GM18502 (cell line): ENCODE measurements at regions not wholly inside any gene's neighbourhood (a gene's known extent, or its start where the extent isn't known, plus 50 kb on each side); places are given as distances from the start of the nearest gene placed in this dataset.
A peak's percentile ranks its signal among the peaks of the same experiment; 100 is the strongest.
"Not testable (repeated sequence)": the region's sequence is repeated elsewhere in the genome, so short reads cannot be mapped to it uniquely, and the experiment has no call there.

ENCODE experiments used
- ATAC-seq: cut with Tn5 transposase; IDR thresholded peaks from one replicate; pipeline ENCODE4 v1.9.1; 2021; ENCODE audit warnings: mild to moderate bottlenecking; ENCODE audit not compliant: unreplicated experiment, poor library complexity

DNA sequence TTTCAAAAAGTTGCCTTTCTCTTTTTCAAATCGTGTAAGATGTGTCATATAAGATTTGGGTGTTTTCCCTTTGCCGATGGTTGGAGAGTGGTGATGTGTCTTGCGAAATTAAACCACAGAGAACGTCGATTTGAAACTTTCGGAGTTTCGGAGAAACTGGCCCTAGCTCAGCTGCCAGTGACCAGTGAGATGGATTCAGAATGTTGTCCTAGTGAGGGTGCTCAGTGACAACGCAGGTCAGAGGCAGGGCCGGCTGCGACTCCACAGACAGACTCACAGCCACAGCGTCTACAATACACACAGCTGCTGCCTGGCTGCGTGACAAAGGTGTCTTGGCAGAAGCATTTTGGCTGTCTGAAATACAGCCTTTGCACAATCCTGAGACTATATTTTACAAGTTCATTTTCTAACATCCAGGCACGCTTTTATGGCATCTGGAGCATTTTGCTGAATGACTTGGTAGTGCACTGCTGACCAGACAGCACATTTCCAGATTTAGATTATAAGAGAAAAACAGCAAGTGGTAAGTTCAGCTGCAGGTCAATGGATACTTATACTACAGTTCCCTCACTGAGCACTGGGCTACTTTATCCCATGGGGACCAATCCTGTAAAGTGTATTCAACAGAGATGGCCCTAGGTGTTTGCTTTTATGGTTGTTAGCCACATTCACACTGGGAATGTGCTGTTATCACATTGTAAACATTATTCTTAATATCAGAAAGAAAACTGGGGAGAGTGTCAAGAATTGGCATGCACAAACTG is 207.5 kb downstream of the KCNRG start:
- ATAC-seq: peak; percentile 43

DNA sequence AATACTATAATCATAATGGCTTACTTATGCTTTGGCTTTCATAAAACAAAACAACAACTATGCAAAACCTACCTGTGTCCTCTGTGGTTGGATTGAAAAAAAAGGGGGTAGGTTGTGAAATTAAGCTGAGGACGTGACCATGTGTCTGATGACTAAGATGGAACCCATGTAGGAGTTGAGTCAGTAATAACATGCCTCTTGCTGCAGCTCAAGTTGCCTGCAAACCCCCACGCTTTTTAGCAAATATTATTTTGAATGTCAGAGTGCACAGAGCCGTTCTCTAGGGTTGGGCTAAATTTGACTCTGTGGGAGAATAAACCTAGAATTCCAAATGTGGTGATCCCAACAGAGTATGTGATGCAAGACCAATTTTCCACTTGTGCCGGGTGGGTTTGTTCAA is 209.3 kb downstream of the KCNRG start:
- ATAC-seq: peak; percentile 68

DNA sequence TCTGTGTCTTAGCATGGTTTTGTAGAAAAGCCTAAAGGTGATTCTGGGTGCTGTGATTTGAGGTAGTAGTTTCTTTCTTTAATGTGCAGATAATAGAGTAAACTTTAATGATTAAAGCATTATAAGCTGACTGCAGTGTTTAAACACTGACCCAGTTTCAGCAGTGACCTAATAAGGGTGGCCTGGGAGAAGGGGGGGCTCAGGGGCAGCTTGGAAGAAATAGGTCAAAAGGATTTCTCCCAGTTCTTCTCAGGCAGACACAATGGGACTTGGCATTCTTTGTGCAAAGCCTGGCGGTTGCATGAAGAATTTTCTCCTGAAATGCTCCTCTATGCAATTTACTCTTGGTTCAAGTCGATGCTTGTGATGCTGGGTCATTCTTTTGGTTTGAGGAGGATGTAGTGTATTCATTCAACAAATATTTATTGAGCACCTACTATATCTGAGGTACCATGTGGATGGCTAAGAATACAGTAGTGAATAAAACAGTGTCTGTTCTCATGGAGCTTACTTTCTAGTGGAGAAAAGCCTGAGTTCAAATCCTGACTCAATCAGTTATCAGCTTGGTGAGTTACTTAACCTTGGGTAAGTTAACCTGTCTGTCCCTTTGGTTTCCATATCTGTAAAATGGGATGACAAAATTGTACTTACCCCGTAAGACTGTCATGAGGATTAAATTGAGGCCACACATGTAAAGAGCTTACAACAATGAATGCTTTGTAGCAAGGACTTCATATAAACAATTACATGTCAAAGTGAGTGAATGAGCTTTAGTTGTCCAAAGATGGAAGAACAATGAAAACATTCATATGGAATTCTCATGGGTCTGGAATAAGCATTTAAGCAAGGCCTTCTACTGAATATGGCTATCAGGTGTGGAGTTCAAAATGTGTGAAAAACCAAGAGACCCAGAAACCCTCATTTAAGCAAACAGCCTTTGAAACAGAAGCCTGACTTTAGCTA is 210.2 kb downstream of the KCNRG start:
- ATAC-seq: no peak

DNA sequence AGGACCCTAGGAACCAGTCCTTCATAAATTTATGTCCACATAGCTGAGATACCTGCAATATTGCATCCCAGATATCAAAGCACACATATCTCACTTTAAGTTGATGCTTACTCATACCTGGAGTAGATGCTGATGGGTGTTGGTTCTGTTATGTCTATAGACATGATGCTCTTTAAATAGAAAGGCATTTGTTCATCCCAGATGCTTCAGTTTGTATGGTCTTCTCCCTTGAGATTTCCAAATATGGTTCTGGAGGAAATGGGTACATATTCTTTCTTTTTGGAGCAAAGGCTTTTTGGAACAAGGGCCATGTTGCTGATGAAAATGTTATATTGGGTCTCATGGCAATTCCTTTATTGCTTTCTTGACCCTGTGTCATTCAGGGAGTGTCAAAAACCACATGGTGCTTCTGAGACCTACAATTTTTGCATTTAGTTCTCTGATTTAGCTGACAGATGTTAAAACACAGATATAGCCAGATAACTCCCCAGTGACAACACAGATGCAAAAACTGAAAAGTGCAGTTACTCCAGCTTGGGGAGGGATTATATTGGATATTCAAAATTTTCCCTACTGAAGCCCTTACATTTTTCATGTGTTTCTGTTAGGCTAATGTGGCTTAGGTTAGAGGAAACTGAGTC is 211.4 kb downstream of the KCNRG start:
- peak; percentile 66 for ATAC-seq

DNA sequence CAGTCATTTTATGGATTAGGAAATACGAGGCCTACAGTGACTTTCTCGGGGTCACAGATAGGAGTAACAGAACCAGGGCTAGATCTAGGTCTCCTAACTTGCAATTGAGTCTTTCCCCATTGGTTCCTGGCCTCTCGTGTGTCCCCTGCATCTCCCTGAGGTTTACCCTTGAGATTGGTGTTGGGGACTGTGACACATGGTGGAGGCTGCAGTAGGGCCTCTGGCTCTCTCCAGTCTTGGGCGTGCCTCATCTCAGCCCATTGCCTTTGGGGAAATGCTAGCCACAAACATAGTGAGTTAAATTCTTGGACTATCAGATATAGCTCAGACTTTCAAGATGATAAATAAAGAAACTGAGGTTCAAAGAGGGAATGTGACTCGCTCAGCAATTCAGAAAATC is 212.1 kb downstream of the KCNRG start:
- no peak for ATAC-seq

DNA sequence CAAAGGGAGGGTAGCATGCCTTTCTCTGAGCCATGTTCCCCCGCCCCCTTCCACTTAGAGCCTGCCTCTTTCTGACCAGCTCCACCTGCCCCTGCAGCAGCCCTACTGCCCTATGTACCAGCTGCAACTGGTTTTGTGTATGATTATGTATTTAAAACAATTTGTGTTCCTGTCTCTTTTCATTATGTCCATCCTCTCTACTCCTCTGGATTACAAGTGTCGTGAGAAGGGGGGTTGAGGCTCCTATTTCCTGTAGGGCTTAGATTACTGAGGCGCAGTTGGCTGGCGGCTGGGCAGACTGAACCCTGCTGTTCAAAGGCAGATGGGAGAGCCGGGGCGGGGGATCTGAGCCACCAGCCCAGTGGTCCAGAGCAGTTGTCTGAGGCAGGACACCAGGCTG is 213.3 kb downstream of the KCNRG start:
- no peak for ATAC-seq

DNA sequence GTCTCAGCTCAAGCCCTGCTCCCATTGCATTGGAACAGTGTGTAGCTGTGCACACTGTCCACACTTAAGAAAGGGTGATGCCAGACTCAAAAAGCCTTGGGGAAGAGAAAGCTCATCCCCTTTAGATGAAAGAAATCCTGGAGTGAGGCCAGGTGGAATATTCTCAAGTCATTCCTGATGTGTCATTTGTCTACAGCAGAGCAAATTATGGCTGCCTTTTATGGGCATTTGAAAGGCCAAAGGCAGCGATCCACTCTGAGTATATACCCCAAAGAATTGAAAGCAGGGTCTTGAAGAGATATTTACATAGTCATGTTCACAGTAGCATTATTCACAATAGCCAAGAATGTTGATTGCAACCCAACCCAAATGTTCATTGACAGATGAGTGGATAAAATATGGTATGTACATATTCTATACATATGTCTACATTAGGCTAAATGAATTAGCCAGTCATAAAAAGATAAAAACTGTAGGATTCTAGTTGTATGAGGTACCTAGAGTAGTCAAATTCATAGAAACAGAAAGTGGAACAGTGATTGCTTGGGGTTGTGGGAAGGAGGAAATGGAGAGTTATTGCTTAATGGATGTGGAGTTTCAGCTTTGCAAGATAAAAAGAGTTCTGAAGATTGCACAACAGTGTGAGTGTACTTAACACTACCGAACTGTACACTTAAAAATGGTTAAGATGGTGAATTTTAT is 214.9 kb downstream of the KCNRG start:
- no peak for ATAC-seq

DNA sequence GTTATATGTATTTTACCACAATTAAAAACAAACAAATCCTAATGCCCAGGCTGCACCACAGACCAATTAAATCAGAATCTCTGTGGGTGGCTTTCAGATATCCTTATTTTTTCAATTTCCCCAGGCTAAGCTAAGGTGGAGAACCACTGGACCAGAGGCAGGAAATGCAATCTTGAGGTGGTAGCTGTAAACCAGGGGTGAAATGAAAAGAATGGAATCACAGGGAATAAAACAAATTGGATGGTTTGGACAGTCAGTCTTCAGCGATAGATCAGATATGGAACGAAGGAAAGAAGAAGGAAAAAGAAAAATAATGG is 215.4 kb downstream of the KCNRG start:
- no peak for ATAC-seq

DNA sequence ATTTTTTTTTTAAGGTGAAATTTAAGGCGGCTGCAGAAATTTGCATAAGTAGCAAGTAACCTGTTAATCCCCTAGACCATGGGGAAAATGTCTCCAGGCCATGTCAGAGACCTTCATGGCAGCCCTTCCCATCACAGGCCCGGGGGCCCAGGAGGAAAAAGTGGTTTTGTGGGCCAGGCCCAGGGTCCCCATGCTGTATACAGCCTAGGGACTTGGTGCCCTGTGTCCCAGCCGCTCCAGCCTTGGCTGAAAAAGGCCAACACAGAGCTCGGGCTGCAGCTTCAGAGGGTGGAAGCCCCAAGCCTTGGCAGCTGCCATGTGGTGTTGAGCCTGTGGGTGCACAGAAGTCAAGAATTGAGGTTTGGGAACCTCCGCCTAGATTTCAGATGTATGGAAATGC is 218.3 kb downstream of the KCNRG start:
- ATAC-seq: not testable (repeated sequence)

DNA sequence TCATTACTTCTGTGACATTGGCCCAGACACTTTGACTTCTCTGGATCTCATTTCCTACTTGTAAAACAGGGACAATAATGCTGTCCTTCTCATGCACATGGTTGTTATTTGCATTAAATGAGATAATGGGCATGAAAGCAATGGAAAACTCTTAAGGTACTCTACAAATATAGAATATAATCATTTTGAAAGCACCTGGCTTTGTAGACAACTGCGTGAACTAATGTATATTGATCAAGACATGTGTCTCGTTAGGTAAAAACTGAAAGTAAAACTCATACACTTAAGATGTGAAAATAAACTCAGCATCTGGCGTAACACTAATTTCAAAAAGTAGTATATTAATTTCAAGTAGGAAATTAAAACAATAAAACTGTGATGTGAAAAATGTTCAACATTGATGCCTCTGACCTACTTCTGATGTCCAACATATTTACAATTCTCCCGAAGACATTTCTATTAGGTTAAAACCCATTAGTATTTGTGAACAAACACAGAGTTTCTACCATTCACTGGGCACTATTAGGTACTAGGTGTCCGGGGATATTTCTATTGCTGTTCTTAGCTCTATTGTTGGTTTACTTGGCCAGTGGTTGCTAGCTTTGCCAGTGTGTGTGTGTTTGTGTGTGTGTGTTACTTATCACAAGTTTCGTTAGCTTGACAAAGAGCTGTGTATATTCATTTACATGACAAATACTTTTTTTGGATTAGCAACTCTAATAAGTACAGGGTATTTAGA is 220.5 kb downstream of the KCNRG start:
- no peak for ATAC-seq

DNA sequence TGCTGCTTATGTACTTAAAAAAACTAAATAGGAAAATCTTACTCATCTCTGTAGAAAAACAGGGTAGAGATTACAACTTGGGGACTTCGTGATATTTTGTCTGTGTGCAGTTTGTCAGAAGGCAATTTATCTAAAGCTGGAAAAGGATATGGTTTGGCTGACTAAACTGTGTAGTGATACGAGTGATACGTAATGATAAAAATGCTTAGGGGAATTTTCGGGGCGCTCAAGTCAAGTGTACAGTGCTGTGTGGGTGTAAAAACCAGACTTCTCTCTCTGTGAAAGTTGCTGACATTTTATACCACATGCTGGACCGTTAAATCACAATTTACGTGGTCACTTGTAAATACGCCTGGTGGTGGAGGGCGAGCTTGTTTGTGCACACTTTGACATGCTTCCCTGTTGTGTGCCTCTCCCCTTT is 221.7 kb downstream of the KCNRG start:
- peak; percentile 95 for ATAC-seq

DNA sequence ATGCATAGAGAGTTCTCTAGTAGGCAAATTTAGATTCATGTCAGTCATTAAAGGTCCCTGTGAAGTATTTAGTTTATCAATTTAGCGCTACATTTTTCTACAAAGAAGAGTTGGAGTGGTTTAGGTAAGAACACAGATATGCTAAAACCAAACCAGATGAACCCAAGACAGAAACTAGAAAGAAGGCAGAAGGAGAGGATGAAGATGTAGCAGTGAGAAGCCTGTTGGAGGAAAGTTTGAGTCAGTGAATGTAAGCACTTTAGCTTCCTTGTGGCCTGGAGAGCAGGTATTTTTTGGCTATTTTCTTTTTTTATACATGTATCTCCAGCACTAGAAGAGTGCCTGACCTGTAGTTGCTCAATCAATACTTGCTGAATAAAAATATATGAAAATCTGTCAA is 223.7 kb downstream of the KCNRG start:
- no peak for ATAC-seq

DNA sequence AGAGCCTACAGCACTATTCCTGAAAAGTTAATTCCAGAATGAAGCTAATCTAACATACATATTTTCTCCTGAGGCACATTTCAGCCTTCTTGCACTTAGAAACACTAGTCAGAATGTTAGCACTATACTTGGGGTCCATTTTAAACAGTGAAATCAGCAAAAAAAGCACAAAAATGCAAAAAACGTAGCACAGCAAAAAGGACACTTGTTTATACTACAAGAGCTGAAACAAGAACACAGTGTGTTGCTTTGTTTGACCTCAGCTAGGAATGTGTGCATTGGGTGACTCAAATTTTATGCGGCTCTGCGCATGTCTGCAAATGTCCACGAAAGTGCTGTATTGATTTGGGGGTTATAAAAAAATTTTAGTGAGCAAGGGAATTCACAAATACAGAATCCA is 226.2 kb downstream of the KCNRG start:
- no peak for ATAC-seq

DNA sequence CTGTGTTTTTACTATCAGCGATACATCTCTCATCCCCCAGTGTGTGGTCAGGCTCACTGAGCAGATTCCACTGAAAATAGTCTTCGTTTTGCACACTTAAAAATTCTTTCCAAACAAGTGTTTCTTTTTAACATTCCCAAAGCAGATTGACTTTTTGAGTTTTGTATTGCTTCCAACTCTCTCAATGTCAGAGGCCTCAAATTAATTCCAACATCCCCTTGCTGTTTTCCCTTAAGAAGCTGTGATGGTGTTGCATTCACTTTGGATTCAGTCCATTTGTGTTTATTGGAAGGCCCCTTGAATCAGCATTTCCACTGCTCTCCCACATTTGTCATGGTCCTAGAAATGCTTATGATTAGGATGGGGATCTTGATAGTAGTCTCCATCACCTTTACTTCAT is 228.7 kb downstream of the KCNRG start:
- ATAC-seq: no peak

DNA sequence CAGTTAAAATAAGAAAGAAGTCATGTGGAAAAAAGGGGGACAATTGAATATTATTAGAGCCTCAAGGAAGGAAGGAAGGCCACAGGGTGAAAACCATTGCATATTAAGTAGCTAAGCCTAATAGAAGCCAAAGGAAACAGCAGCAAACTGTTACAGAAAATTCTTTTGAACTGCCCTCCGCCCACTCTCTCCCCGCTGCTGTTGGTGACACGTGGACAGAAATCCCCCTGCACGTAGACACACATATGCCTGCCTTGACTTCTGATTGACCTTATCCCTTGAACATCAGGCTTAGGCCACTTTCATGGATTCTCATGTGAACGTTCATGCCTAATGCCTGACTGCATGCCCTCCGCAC is 229.1 kb downstream of the KCNRG start:
- no peak for ATAC-seq

DNA sequence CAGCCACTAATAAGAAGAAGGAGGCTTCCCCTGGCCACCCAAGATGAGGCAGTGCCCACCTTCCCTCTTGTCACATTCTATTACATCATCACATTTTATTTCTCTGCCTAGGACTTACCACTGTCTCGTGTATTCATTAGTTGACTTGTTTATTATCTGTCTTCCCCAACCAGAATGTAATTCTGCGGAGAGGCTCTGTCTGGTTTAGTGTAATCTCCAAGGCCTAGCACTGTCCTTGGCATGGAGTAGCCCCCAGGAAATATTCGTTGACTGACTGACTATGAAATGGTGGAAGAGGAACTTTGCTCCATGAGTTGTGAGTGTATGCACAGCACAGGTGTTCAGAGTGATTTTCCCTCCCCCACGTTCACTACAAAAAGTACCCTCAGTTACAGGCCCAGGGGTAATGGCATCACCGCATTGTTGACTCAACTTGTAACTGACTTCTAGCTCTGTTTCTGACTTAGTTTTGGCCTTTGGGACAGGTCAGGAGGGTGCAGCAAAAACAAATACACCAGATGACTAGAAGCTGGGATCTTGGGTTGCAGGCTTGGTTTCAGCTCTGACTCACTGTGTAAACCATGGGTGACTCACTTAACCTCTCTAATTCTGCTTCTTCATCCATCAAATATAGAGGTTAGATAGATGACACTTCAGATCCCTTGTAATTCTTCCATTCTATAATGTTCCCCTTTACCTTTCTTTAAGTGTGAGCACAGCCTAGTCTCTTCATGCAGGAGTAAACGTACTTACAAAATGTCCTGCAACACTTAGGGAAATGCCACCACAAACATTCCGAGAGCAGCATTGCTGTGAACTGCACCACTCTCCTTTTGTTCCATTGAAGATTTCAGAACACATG is 229.7 kb downstream of the KCNRG start:
- peak; percentile 94 for ATAC-seq

DNA sequence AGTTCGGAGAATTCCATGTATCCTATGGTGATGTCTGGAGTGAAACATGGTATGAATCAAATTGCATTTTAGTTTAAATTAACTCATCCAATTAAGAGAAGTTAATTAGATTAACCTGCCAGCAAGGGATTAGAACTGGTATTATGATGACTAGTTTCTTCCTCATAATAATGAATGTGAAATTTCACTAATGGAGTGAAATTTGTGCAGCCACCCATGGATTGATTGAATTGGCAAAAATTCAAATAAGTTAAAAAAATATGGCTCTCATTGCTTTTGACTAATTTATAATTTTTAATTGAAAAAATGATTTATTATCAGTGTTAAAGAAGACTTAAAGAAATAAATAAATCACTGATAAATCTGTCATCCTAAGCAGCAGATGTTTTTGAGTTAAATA is 232.0 kb downstream of the KCNRG start:
- ATAC-seq: no peak

DNA sequence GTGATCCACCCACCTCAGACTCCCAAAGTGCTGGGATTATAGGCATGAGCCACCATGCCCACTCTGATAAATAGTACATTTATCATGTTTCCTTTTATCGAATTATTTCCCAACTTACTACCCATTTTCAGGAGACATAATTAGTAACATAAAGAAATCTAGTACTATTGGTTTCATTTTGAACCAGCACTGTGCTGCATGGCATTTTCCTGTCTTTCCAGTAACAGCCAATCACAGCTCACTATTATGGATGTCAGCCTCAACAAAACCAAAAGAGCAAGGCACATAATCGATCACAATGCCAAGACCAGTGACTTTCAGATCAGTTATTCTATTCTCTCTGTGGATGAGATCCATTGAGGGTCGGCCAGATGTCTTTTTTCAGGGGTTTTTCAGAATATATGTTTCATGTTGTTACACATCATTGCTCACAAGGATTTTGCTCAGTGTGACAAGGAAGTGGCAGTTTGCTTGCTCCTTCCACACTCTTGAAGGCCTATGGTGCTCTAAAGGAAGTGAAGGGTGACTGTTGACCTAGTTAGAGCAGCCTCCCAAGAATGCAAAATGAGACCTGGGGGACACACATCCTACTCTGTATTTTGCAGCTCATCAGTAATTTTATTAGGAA is 233.4 kb downstream of the KCNRG start:
- ATAC-seq: no peak

DNA sequence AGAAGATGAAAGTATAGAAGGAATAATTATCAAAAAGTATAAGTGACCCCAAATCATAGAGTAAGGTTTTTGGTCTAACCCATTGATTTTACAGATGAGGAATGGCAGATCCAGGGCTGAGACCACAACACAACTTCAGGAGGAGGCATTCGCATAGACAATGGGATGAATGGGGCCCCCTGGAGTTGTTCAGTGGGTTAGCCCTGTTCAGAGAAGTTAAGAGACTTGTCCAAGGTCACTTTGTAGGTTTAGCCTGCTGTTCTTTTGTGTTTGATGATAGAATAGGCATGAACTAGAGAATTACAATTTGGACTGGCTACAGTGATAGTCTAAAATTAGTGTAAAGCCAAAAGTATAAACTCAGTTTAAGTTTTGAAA is 233.9 kb downstream of the KCNRG start:
- ATAC-seq: no peak
